SK-N-SH treated with all-trans-retinoic acid at 6 μM for 48 hours (cell line): ENCODE measurements at regions not wholly inside any gene's neighbourhood (a gene's known extent, or its start where the extent isn't known, plus 50 kb on each side); places are given as distances from the start of the nearest gene placed in this dataset.

Source experiments
- ARNTL ChIP-seq: fragments of 450-650 bp; formaldehyde crosslinking; IDR thresholded peaks from 2 replicates; pipeline ENCODE4 v1.5.0; 2020; ENCODE audit warnings: low read depth, mild to moderate bottlenecking, moderate library complexity, borderline replicate concordance
- BACH2 ChIP-seq: fragments of 250-450 bp; sonication (Bioruptor Pico); IDR thresholded peaks from 2 replicates; pipeline ENCODE4 v1.9.0; 2021; ENCODE audit warnings: mild to moderate bottlenecking, borderline replicate concordance
- ESRRG ChIP-seq: fragments of 250-450 bp; sonication (Bioruptor Pico); IDR thresholded peaks from 2 replicates; pipeline ENCODE4 v1.6.1; 2021; ENCODE audit warnings: mild to moderate bottlenecking
- ISL1 ChIP-seq: fragments of 250-450 bp; sonication (Bioruptor Pico); IDR thresholded peaks from 2 replicates; pipeline ENCODE4 v2.1.2; 2022; ENCODE audit warnings: mild to moderate bottlenecking, moderate library complexity
- OSR1 ChIP-seq: fragments of 250-450 bp; sonication (Bioruptor Pico); IDR thresholded peaks from 2 replicates; pipeline ENCODE4 v1.8.0; 2022; ENCODE audit warnings: moderate library complexity, mild to moderate bottlenecking, inconsistent platforms
- PPARA ChIP-seq: fragments of 250-450 bp; sonication (Bioruptor Pico); IDR thresholded peaks from 2 replicates; pipeline ENCODE4 v1.5.0; 2020; ENCODE audit warnings: mild to moderate bottlenecking, borderline replicate concordance
- ZC3H10 ChIP-seq: fragments of 250-450 bp; sonication (Bioruptor Pico); IDR thresholded peaks from 2 replicates; pipeline ENCODE4 v1.5.1; 2021; ENCODE audit warnings: mild to moderate bottlenecking, moderate library complexity
- ZFP3 ChIP-seq: fragments of 250-450 bp; sonication (Bioruptor Pico); IDR thresholded peaks from 2 replicates; pipeline ENCODE4 v1.5.0; 2020; ENCODE audit warnings: mild to moderate bottlenecking, moderate library complexity
- ZNF70 ChIP-seq: fragments of 450-650 bp; formaldehyde crosslinking; IDR thresholded peaks from 2 replicates; pipeline ENCODE4 v1.5.0; 2020; ENCODE audit warnings: mild to moderate bottlenecking, moderate library complexity
- TF ChIP-seq, protein P1 (sequence below): fragments of 250-450 bp; sonication (Bioruptor Pico); IDR thresholded peaks from 2 replicates; pipeline ENCODE4 v1.5.1; 2021; ENCODE audit warnings: mild to moderate bottlenecking, moderate library complexity
- TF ChIP-seq, protein P2 (sequence below): fragments of 250-450 bp; sonication (Bioruptor Pico); IDR thresholded peaks from 2 replicates; pipeline ENCODE4 v1.8.0; 2020; ENCODE audit warnings: mild to moderate bottlenecking, moderate library complexity, borderline replicate concordance

DNA sequence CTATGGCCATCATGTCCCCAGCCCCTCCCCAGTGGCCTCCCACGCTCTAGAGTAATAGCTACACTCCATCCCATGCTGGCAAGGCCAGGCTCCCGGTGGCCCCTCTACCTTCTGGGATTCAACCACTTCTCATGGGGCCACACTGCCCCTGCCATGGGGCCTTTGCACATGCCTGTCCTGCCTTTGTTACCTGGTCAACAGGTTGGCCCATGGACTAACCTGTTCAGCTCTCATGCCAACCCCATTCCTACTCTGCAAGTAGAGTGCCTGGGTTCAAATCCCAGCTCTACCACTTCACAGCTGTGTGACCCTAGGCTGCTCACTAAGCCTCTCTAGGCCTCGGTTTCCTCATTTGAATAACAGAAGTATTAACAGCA lies 98.5 kb downstream of the RFLNA start:
- no peak for TF ChIP-seq ZFP3 (CRISPR knock-in tag)
- peak; percentile 46; the same call in 1 of the 2 replicates for TF ChIP-seq ZNF70
- TF ChIP-seq ARNTL (CRISPR knock-in tag): no peak
- TF ChIP-seq, protein P1, sequence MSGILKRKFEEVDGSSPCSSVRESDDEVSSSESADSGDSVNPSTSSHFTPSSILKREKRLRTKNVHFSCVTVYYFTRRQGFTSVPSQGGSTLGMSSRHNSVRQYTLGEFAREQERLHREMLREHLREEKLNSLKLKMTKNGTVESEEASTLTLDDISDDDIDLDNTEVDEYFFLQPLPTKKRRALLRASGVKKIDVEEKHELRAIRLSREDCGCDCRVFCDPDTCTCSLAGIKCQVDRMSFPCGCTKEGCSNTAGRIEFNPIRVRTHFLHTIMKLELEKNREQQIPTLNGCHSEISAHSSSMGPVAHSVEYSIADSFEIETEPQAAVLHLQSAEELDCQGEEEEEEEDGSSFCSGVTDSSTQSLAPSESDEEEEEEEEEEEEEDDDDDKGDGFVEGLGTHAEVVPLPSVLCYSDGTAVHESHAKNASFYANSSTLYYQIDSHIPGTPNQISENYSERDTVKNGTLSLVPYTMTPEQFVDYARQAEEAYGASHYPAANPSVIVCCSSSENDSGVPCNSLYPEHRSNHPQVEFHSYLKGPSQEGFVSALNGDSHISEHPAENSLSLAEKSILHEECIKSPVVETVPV: no peak
- no peak for TF ChIP-seq ESRRG (CRISPR knock-in tag)
- TF ChIP-seq, protein P2, sequence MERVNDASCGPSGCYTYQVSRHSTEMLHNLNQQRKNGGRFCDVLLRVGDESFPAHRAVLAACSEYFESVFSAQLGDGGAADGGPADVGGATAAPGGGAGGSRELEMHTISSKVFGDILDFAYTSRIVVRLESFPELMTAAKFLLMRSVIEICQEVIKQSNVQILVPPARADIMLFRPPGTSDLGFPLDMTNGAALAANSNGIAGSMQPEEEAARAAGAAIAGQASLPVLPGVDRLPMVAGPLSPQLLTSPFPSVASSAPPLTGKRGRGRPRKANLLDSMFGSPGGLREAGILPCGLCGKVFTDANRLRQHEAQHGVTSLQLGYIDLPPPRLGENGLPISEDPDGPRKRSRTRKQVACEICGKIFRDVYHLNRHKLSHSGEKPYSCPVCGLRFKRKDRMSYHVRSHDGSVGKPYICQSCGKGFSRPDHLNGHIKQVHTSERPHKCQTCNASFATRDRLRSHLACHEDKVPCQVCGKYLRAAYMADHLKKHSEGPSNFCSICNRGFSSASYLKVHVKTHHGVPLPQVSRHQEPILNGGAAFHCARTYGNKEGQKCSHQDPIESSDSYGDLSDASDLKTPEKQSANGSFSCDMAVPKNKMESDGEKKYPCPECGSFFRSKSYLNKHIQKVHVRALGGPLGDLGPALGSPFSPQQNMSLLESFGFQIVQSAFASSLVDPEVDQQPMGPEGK: no peak
- no peak for TF ChIP-seq BACH2
- no peak for TF ChIP-seq OSR1 (CRISPR knock-in tag)
- TF ChIP-seq PPARA: no peak
- no peak for TF ChIP-seq ZC3H10 (CRISPR knock-in tag)
- no peak for TF ChIP-seq ISL1
